ENCODE measurements at regions not wholly inside any gene's neighbourhood (a gene's known extent, or its start where the extent isn't known, plus 50 kb on each side); places are given as distances from the start of the nearest gene placed in this dataset.

- TF ChIP-seq CTCF (IDR thresholded peaks at IDR 0.05), result no peak
- no peak for TF ChIP-seq POLR2A (IDR thresholded peaks at IDR 0.05)
Measured at GRCh38 chr9:27711241-27711640, 138.0 kb upstream of the C9orf72 start.
